A549 (cell line): ENCODE measurements at regions not wholly inside any gene's neighbourhood (a gene's known extent, or its start where the extent isn't known, plus 50 kb on each side); places are given as distances from the start of the nearest gene placed in this dataset.

Source experiments
- ATAC-seq, 2 experiments: fragments of 200-7000 bp in 1 of 2; fragments of >200 bp in 1 of 2; cut with Nextera tagmentation in 1 of 2; cut with Tn5 transposase in 1 of 2; 3 replicates each; pipeline versions ENCODE4 v1.8.0 to v1.9.1; 2018 to 2020; ENCODE audit warnings: mild to moderate bottlenecking in 1 of 2, moderate library complexity in 1 of 2
- CTCF ChIA-PET: fragments of 300-600 bp; sonication (Branson Sonifier 250); formaldehyde crosslinking; extraction: SDS; loops from one replicate; lab custom pipeline; 2021; ENCODE audit warnings: antibody characterized with exemption, inconsistent platforms; lab: Yijun Ruan, JAX
- POLR2A ChIA-PET: fragments of 350-600 bp; formaldehyde crosslinking; extraction: SDS; loops from one replicate; lab custom pipeline; 2021; ENCODE audit warnings: antibody characterized with exemption, inconsistent platforms; lab: Yijun Ruan, JAX
- DNase-seq, 2 experiments: peaks; one replicate each; pipeline versions ENCODE4 v3.0.0 to v3.0.0-alpha.2; 2011 to 2016; ENCODE audit warnings: low read depth in 1 of 2, low spot score in 1 of 2
- FAIRE-seq: peaks from 2 replicates; lab custom pipeline; 2011; peaks lifted over from hg19 to GRCh38; lab: Jason Lieb, UNC
- H3K27ac ChIP-seq, 2 experiments: fragments of >200 bp; sonication (Bioruptor Twin); formaldehyde crosslinking; 3 replicates each; pipeline ENCODE4 v1.5.1; 2016 to 2017
- H3K4me1 ChIP-seq: fragments of >200 bp; sonication (Bioruptor Twin); formaldehyde crosslinking; 3 replicates; pipeline ENCODE4 v1.6.1; 2016
- H3K4me2 ChIP-seq: fragments of >200 bp; sonication (Bioruptor Twin); formaldehyde crosslinking; 3 replicates; pipeline ENCODE4 v1.6.1; 2016
- H3K4me3 ChIP-seq: fragments of >200 bp; sonication (Bioruptor Twin); formaldehyde crosslinking; 3 replicates; pipeline ENCODE4 v1.5.1; 2016
- H3K9me3 ChIP-seq: fragments of >200 bp; sonication (Bioruptor Twin); formaldehyde crosslinking; 3 replicates; pipeline ENCODE4 v1.6.1; 2016
- BCL3 ChIP-seq: fragments of >200 bp; sonication (Bioruptor Twin); formaldehyde crosslinking; IDR thresholded peaks from 3 replicates; pipeline ENCODE4 v1.6.1; 2016
- BHLHE40 ChIP-seq: IDR thresholded peaks from 2 replicates; pipeline ENCODE4 v1.6.1; 2012; ENCODE audit warnings: low read depth, low read length, inconsistent platforms
- CBX8 ChIP-seq: fragments of 200-600 bp; sonication (generic); IDR thresholded peaks from 2 replicates; pipeline ENCODE4 v1.6.1; 2016
- CTCF ChIP-seq: fragments of >200 bp; sonication (Bioruptor Twin); formaldehyde crosslinking; IDR thresholded peaks from 3 replicates; pipeline ENCODE4 v1.5.1; 2016
- EP300 ChIP-seq, 2 experiments: fragments of >200 bp; sonication (Bioruptor Twin); formaldehyde crosslinking; IDR thresholded peaks; 2 replicates in 1 of 2; 3 replicates in 1 of 2; pipeline ENCODE4 v1.6.1; 2016 to 2017
- FOXS1 ChIP-seq: fragments of 250-450 bp; sonication (Bioruptor Pico); IDR thresholded peaks from 2 replicates; pipeline ENCODE4 v1.5.0; 2020; ENCODE audit warnings: mild to moderate bottlenecking, moderate library complexity
- HDAC2 ChIP-seq: fragments of 200-600 bp; sonication (generic); IDR thresholded peaks from 2 replicates; pipeline ENCODE4 v1.6.1; 2016
- HOXA7 ChIP-seq: fragments of 250-450 bp; sonication (Bioruptor Pico); IDR thresholded peaks from 2 replicates; pipeline ENCODE4 v1.5.0; 2020; ENCODE audit warnings: mild to moderate bottlenecking, moderate library complexity
- JUN ChIP-seq, 2 experiments: fragments of >200 bp; sonication (Bioruptor Twin); formaldehyde crosslinking; IDR thresholded peaks; 2 replicates in 1 of 2; 3 replicates in 1 of 2; pipeline ENCODE4 v1.6.1; 2016 to 2017
- JUNB ChIP-seq: fragments of >200 bp; sonication (Bioruptor Twin); formaldehyde crosslinking; IDR thresholded peaks from 2 replicates; pipeline ENCODE4 v1.6.1; 2016
- KDM5A ChIP-seq: fragments of 200-600 bp; sonication (generic); IDR thresholded peaks from 2 replicates; pipeline ENCODE4 v1.6.1; 2016; ENCODE audit warnings: antibody characterized with exemption, mild to moderate bottlenecking
- MAX ChIP-seq: IDR thresholded peaks from 2 replicates; pipeline ENCODE4 v1.6.1; 2012
- MAZ ChIP-seq: fragments of 150-350 bp; IDR thresholded peaks from 2 replicates; pipeline ENCODE4 v1.6.1; 2014; ENCODE audit warnings: antibody characterized with exemption, low read depth, low read length, borderline replicate concordance
- NR3C1 ChIP-seq: fragments of >200 bp; sonication (Bioruptor Twin); formaldehyde crosslinking; IDR thresholded peaks from 3 replicates; pipeline ENCODE4 v1.6.1; 2017
- PBX3 ChIP-seq: IDR thresholded peaks from 2 replicates; pipeline ENCODE4 v1.6.1; 2012
- REST ChIP-seq: fragments of 200-600 bp; sonication (generic); IDR thresholded peaks from 2 replicates; pipeline ENCODE4 v1.6.1; 2016; ENCODE audit warnings: antibody characterized with exemption, mild to moderate bottlenecking, moderate library complexity
- RFX5 ChIP-seq: fragments of 450-650 bp; IDR thresholded peaks from 2 replicates; pipeline ENCODE4 v1.7.1; 2014; ENCODE audit warnings: antibody characterized with exemption, mild to moderate bottlenecking, moderate library complexity
- SMC3 ChIP-seq: fragments of >200 bp; sonication (Bioruptor Twin); formaldehyde crosslinking; IDR thresholded peaks from 3 replicates; pipeline ENCODE4 v1.6.1; 2018; ENCODE audit warnings: inconsistent platforms
- SREBF2 ChIP-seq: fragments of 450-650 bp; IDR thresholded peaks from 2 replicates; pipeline ENCODE4 v1.6.1; 2014; ENCODE audit warnings: mild to moderate bottlenecking, moderate library complexity
- ZC3H11A ChIP-seq: fragments of 450-650 bp; IDR thresholded peaks from 2 replicates; pipeline ENCODE4 v1.6.1; 2014; ENCODE audit warnings: antibody characterized with exemption, mild to moderate bottlenecking
- WGBS: methylation state at CpG from one replicate; pipeline ENCODE4 v1.1.6; 2017; ENCODE audit errors: missing lambda C conversion rate; 5-methylcytosine and 5-hydroxymethylcytosine counted together

GRCh38 chr5:83846624-83847350 lies 126.1 kb upstream of the HAPLN1 start:
- Histone ChIP-seq H3K9me3 (no peaks in the 10 kb centered on the region), H3K4me3 (no peak overlapping the region), H3K4me1 (no peaks in the 10 kb centered on the region), H3K4me2 (no peak overlapping the region), H3K27ac (no peak overlapping the region)
- DNase-seq = no peak
- no peak for FAIRE-seq
- POLR2A ChIA-PET = interaction anchor here (0.7 kb wide), 1 partner anchor 682 kb away, joined by 3 read pairs; no protein-coding TSS in a partner anchor
- no peak for TF ChIP-seq CTCF
- TF ChIP-seq MAX = no peak
- TF ChIP-seq CBX8 = no peak
- no peak for TF ChIP-seq JUN (IDR thresholded peaks at IDR 0.05)
- TF ChIP-seq REST = no peak
- TF ChIP-seq PBX3 = no peak
- no peak for TF ChIP-seq FOXS1 (CRISPR knock-in tag)
- TF ChIP-seq SMC3 = no peak
- no peak for TF ChIP-seq BCL3
- TF ChIP-seq EP300 (IDR thresholded peaks at IDR 0.05) = no peak
- TF ChIP-seq NR3C1 = no peak
- no peak for TF ChIP-seq BHLHE40
- TF ChIP-seq JUNB = no peak
- no peak for TF ChIP-seq HDAC2
- TF ChIP-seq SREBF2 = no peak
- WGBS = 18% methylated on average over 3 of the region's 3 CpGs
- ATAC-seq = no peak
- CTCF ChIA-PET = no interaction called here

- Histone ChIP-seq H3K4me3 (no peak overlapping the region), H3K4me2 (no peak overlapping the region; the same call in 2 of the 3 replicates), H3K27ac (no peak overlapping the region), H3K4me1 (no peaks in the 10 kb centered on the region), H3K9me3 (no peaks in the 10 kb centered on the region)
- no peak for FAIRE-seq
- WGBS = 43% methylated on average over 7 of the region's 7 CpGs
- DNase-seq = peak in 1 of 2 experiments; percentile 2
- CTCF ChIA-PET = interaction anchor here (0.7 kb wide), 1 partner anchor 146 kb away, joined by 3 read pairs; no protein-coding TSS in a partner anchor
- TF ChIP-seq MAX (no peak), ZC3H11A (no peak), SMC3 (no peak), KDM5A (no peak), RFX5 (no peak), PBX3 (no peak), MAZ (no peak), HOXA7 (CRISPR knock-in tag) (no peak)
- ATAC-seq = 0 out of 6 replicates have a peak, but pooled peaks of 1 of the 2 experiments have one; percentile 32
- POLR2A ChIA-PET = no interaction called here
Observed at GRCh38 chr5:83844449-83845068, 123.9 kb upstream of the HAPLN1 start.
